ENCODE measurements at regions not wholly inside any gene's neighbourhood (a gene's known extent, or its start where the extent isn't known, plus 50 kb on each side); places are given as distances from the start of the nearest gene placed in this dataset.

- in situ Hi-C loops (cut with HindIII; ENCODE audit: extremely low pct_ligation_motif_present, low pct_unique_long_range_greater_than_20kb) (no loop called here), intact Hi-C loops (cut with micrococcal nuclease; ENCODE audit: unreplicated experiment) (no loop called here)
- Histone ChIP-seq H2AFZ (ENCODE audit: low read length) (no peak overlapping the region), H3K4me2 (ENCODE audit: low read depth, low read length) (no peak overlapping the region), H3K79me2 (ENCODE audit: insufficient read depth, low read length) (no peaks in the 10 kb centered on the region), H3K27me3 (ENCODE audit: control insufficient read depth in 1 of 2, insufficient read depth in 2 of 2, low read length in 2 of 2) (no peaks in the 10 kb centered on the region), H3K9me3 (ENCODE audit: low read length) (no peaks in the 10 kb centered on the region), H3K9ac (ENCODE audit: insufficient read depth, low read depth, low read length) (no peak overlapping the region), H3K27ac (ENCODE audit: extremely low read length, insufficient read depth, low read length) (no peak overlapping the region), H3K4me3 (replicated peaks in 1 of 3; ENCODE audit: insufficient read depth in 1 of 3, low read depth in 2 of 3, low read length in 3 of 3) (no peak overlapping the region), H3K4me1 (ENCODE audit: insufficient read depth, low read length) (peaks cover 27% of the 10 kb centered on the region), H4K20me1 (ENCODE audit: insufficient read depth, low read length) (no peaks in the 10 kb centered on the region), H3K36me3 (replicated peaks in 1 of 2; ENCODE audit: control insufficient read depth in 1 of 2, insufficient read depth in 2 of 2, low read length in 2 of 2) (no peaks in the 10 kb centered on the region)
- POLR2A ChIA-PET = no interaction called here
- FAIRE-seq (no peak), DNase-seq (ENCODE audit: low spot score) (no peak), ATAC-seq (no peak)
- WGBS (ENCODE audit: low lambda C conversion rate) = 80% methylated on average over 2 of the region's 2 CpGs
- TF ChIP-seq MXI1 (IDR thresholded peaks at IDR 0.05; ENCODE audit: borderline replicate concordance, low read depth, low read length) = no peak
- no peak for TF ChIP-seq ZNF17 (CRISPR knock-in tag; IDR thresholded peaks at IDR 0.05)
- no peak for TF ChIP-seq ZNF724P (CRISPR knock-in tag; IDR thresholded peaks at IDR 0.05; ENCODE audit: borderline replicate concordance)
- TF ChIP-seq ZNF367 (CRISPR knock-in tag; IDR thresholded peaks at IDR 0.05; ENCODE audit: borderline replicate concordance) = no peak
- TF ChIP-seq ZNF546 (CRISPR knock-in tag; conservative IDR thresholded peaks at IDR 0.05) = no peak
- no peak for TF ChIP-seq ZNF441 (CRISPR knock-in tag; IDR thresholded peaks at IDR 0.05; ENCODE audit: borderline replicate concordance)
- no peak for TF ChIP-seq ZNF484 (CRISPR knock-in tag; IDR thresholded peaks at IDR 0.05; ENCODE audit: borderline replicate concordance, low read depth)
- no peak for TF ChIP-seq POLR2A (IDR thresholded peaks at IDR 0.05; ENCODE audit: insufficient read depth in 1 of 2, low read depth in 2 of 2, low read length in 2 of 2)
- no TSS peak for BruUV-seq (replicated peaks)
- CTCF ChIA-PET (ENCODE audit: low intra/inter-chr PET ratio, low total read pairs) = no interaction called here
Observed at GRCh38 chr5:124626053-124626452, 120.4 kb downstream of the ZNF608 start.

- H3K4me3 ChIP-seq (replicated peaks in 1 of 3; ENCODE audit: insufficient read depth in 1 of 3, low read depth in 2 of 3, low read length in 3 of 3) = no peak overlapping the region
- DNase-seq (ENCODE audit: low spot score) (no peak), FAIRE-seq (no peak), ATAC-seq (no peak)
- in situ Hi-C loops (cut with HindIII; ENCODE audit: extremely low pct_ligation_motif_present, low pct_unique_long_range_greater_than_20kb) = no loop called here
- no peaks in the 10 kb centered on the region for H4K20me1 ChIP-seq (ENCODE audit: insufficient read depth, low read length)
- no peak overlapping the region for H3K9ac ChIP-seq (ENCODE audit: insufficient read depth, low read depth, low read length)
- no peaks in the 10 kb centered on the region for H3K27me3 ChIP-seq (ENCODE audit: control insufficient read depth in 1 of 2, insufficient read depth in 2 of 2, low read length in 2 of 2)
- no peak overlapping the region for H3K27ac ChIP-seq (ENCODE audit: extremely low read length, insufficient read depth, low read length)
- peaks cover 3% of the 10 kb centered on the region for H3K4me1 ChIP-seq (ENCODE audit: insufficient read depth, low read length)
- no peaks in the 10 kb centered on the region for H3K36me3 ChIP-seq (replicated peaks in 1 of 2; ENCODE audit: control insufficient read depth in 1 of 2, insufficient read depth in 2 of 2, low read length in 2 of 2)
- CTCF ChIA-PET (ENCODE audit: low intra/inter-chr PET ratio, low total read pairs) = no interaction called here
- POLR2A ChIA-PET = no interaction called here
- H2AFZ ChIP-seq (ENCODE audit: low read length) = no peak overlapping the region
- no peaks in the 10 kb centered on the region for H3K9me3 ChIP-seq (ENCODE audit: low read length)
- intact Hi-C loops (cut with micrococcal nuclease; ENCODE audit: unreplicated experiment) = no loop called here
- no TSS peak for BruUV-seq (replicated peaks)
- no peak overlapping the region for H3K4me2 ChIP-seq (ENCODE audit: low read depth, low read length)
- H3K79me2 ChIP-seq (ENCODE audit: insufficient read depth, low read length) = no peaks in the 10 kb centered on the region
- TF ChIP-seq PHF8 (CRISPR knock-in tag; IDR thresholded peaks at IDR 0.05) (no peak), PAXIP1 (CRISPR knock-in tag; conservative IDR thresholded peaks at IDR 0.05) (no peak), ZSCAN21 (CRISPR knock-in tag; IDR thresholded peaks at IDR 0.05; ENCODE audit: borderline replicate concordance) (no peak), MTA1 (CRISPR knock-in tag; IDR thresholded peaks at IDR 0.05; ENCODE audit: borderline replicate concordance) (no peak)
- 76% methylated on average over 5 of the region's 5 CpGs for WGBS (ENCODE audit: low lambda C conversion rate)
Observed at GRCh38 chr5:124623265-124623664, 123.2 kb downstream of the ZNF608 start.
